B cell (primary cell): ENCODE measurements at regions not wholly inside any gene's neighbourhood (a gene's known extent, or its start where the extent isn't known, plus 50 kb on each side); places are given as distances from the start of the nearest gene placed in this dataset.

Experiments
- ATAC-seq: fragments of 200-7000 bp; cut with Tn5 transposase; one replicate; pipeline ENCODE4 v1.10.0; 2021; ENCODE audit warnings: low read depth, mild to moderate bottlenecking, moderate number of reproducible peaks, moderate library complexity
- CTCF ChIA-PET: fragments of 350-600 bp; sonication (Branson Sonifier 250); formaldehyde crosslinking; loops from one replicate; lab custom pipeline; 2021; ENCODE audit warnings: antibody characterized with exemption, inconsistent platforms; lab: Charles Lee
- POLR2A ChIA-PET: fragments of 350-600 bp; sonication (Branson Sonifier 250); formaldehyde crosslinking; loops from one replicate; lab custom pipeline; 2021; ENCODE audit warnings: antibody characterized with exemption; lab: Charles Lee
- DNase-seq: peaks from one replicate; pipeline ENCODE4 v3.0.0; 2013
- H2AFZ ChIP-seq: 2 replicates; pipeline ENCODE4 v1.6.1; 2012; ENCODE audit warnings: mild to moderate bottlenecking, low read depth, low read length; ENCODE audit not compliant: insufficient read depth, poor library complexity, severe bottlenecking
- H3K27ac ChIP-seq, 2 donors: 1 replicate in 1 of 2; 2 replicates in 1 of 2; pipeline ENCODE4 v1.5.1; 2012 to 2013; ENCODE audit warnings: low read length in 2 of 2, mild to moderate bottlenecking in 2 of 2, moderate library complexity in 1 of 2
- H3K27me3 ChIP-seq, 4 experiments: fragments of 200-600 bp in 1 of 4; sonication (generic) in 1 of 4; replicated peaks in 1 of 4; 1 replicate in 2 of 4; 2 replicates in 2 of 4; pipeline versions ENCODE4 v1.6.1 to v1.7.0; 2013 to 2016; ENCODE audit warnings: low read length in 3 of 4, mild to moderate bottlenecking in 2 of 4, mixed read lengths in 1 of 4, moderate library complexity in 1 of 4; ENCODE audit not compliant: insufficient read depth in 4 of 4, control insufficient read depth in 3 of 4; ENCODE audit errors: control extremely low read depth in 1 of 4
- H3K36me3 ChIP-seq, 2 experiments: replicated peaks in 1 of 2; 1 replicate in 1 of 2; 2 replicates in 1 of 2; pipeline versions ENCODE4 v1.6.1 to v1.7.1; 2013; ENCODE audit warnings: low read length in 1 of 2; ENCODE audit not compliant: insufficient read depth in 2 of 2, control insufficient read depth in 1 of 2; ENCODE audit errors: control extremely low read depth in 1 of 2, extremely low read depth in 1 of 2
- H3K4me1 ChIP-seq, 2 donors: fragments of 200-600 bp in 1 of 2; sonication (generic) in 1 of 2; 1 replicate in 1 of 2; 2 replicates in 1 of 2; pipeline versions ENCODE4 v1.5.1 to v1.6.1; 2013 to 2017; ENCODE audit warnings: low read length in 2 of 2; ENCODE audit not compliant: control insufficient read depth in 2 of 2, insufficient read depth in 2 of 2
- H3K4me2 ChIP-seq: replicated peaks from 2 replicates; pipeline ENCODE3; 2012; ENCODE audit warnings: mild to moderate bottlenecking, low read depth, low read length; ENCODE audit not compliant: poor library complexity, severe bottlenecking
- H3K4me3 ChIP-seq, 5 experiments: fragments of 200-600 bp in 1 of 5; sonication (generic) in 1 of 5; 1 replicate in 3 of 5; 2 replicates in 2 of 5; pipeline versions ENCODE4 v1.5.1 to v1.7.0; 2011 to 2016; ENCODE audit warnings: low read length in 4 of 5, mild to moderate bottlenecking in 4 of 5, low read depth in 2 of 5, control low read depth in 1 of 5, moderate library complexity in 1 of 5; ENCODE audit not compliant: insufficient read depth in 1 of 5; ENCODE audit errors: control extremely low read depth in 1 of 5, extremely low read depth in 1 of 5
- H3K79me2 ChIP-seq: fragments of 200-600 bp; sonication (generic); one replicate; pipeline ENCODE4 v1.6.0; 2016; ENCODE audit warnings: low read length; ENCODE audit not compliant: control insufficient read depth, insufficient read depth
- H3K9ac ChIP-seq: fragments of 200-600 bp; sonication (generic); 2 replicates; pipeline ENCODE4 v1.6.1; 2017; ENCODE audit warnings: mild to moderate bottlenecking, low read length, moderate library complexity
- H3K9me3 ChIP-seq, 3 donors: one replicate each; pipeline versions ENCODE4 v1.6.1 to v1.7.1; 2013; ENCODE audit warnings: low read length in 2 of 3; ENCODE audit not compliant: control insufficient read depth in 2 of 3, insufficient read depth in 1 of 3; ENCODE audit errors: control extremely low read depth in 1 of 3
- H4K20me1 ChIP-seq: 2 replicates; pipeline ENCODE4 v1.6.0; 2012; ENCODE audit warnings: mild to moderate bottlenecking, low read length; ENCODE audit not compliant: insufficient read depth, control insufficient read depth, poor library complexity, severe bottlenecking
- H3K27ac Mint-ChIP-seq: one replicate; pipeline ENCODE4 v1.8.0; 2021; ENCODE audit warnings: mixed read lengths
- H3K27me3 Mint-ChIP-seq: one replicate; pipeline ENCODE4 v1.8.0; 2021; ENCODE audit warnings: mixed read lengths
- H3K4me1 Mint-ChIP-seq: one replicate; pipeline ENCODE4 v1.8.0; 2021; ENCODE audit warnings: mixed read lengths
- H3K4me3 Mint-ChIP-seq: one replicate; pipeline ENCODE4 v1.8.0; 2021; ENCODE audit warnings: mixed read lengths
- H3K9me3 Mint-ChIP-seq: one replicate; pipeline ENCODE4 v1.8.0; 2022; ENCODE audit warnings: mixed read lengths; ENCODE audit not compliant: insufficient read depth
- EZH2 ChIP-seq: IDR thresholded peaks from 2 replicates; pipeline ENCODE4 v1.6.1; 2012; ENCODE audit warnings: borderline replicate concordance, low read depth, mild to moderate bottlenecking, moderate library complexity, low read length; ENCODE audit not compliant: insufficient read depth, poor library complexity, severe bottlenecking
- WGBS: methylation state at CpG from one replicate; pipeline ENCODE4 v1.1.5; 2013; ENCODE audit warnings: missing lambda C conversion rate; ENCODE audit not compliant: insufficient coverage; 5-methylcytosine and 5-hydroxymethylcytosine counted together
- intact Hi-C: fragments of 100-400 bp; cut with micrococcal nuclease; formaldehyde crosslinking; loops from one replicate; pipeline ENCODE4 v1.10.0; 2022
- TF ChIP-seq, protein P1 (sequence below): fragments of 200-600 bp; IDR thresholded peaks from one replicate; pipeline ENCODE4 v1.8.0; 2022; ENCODE audit warnings: antibody characterized with exemption, mild to moderate bottlenecking

DNA sequence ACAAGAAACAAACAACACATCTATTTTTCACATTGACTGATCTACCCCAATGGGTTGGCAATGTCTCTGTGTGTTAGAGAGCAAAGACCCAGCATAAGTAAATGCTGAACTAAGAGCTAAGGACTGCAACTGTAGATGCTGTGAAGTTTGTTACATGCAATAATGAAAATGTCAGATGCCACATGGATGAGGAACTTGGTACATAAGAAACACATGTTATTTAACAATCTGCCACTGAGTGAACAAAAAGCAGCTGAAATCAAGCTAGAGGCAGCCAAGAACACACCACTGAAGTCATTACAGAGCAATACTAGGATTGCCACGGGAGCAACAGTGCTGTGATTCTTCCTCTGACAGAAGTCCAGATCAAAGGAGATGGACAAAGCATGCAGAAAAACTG lies 389.4 kb downstream of the CDH2 start:
- H3K4me3 ChIP-seq, result no peak overlapping the region
- DNase-seq, result no peak
- no peak overlapping the region for H3K9ac ChIP-seq
- Mint-ChIP-seq H3K27ac (no peak overlapping the region), H3K9me3 (no peaks in the 10 kb centered on the region), H3K4me1 (no peaks in the 10 kb centered on the region), H3K4me3 (no peak overlapping the region), H3K27me3 (no peaks in the 10 kb centered on the region)
- no CpG with 5 or more reads among the region's 1 CpG for WGBS
- peaks cover 0 to 9% (median 0%) of the 10 kb centered on the region in 3 donors for H3K9me3 ChIP-seq
- CTCF ChIA-PET, result no interaction called here
- H3K27me3 ChIP-seq, result no peaks in the 10 kb centered on the region
- H2AFZ ChIP-seq, result no peak overlapping the region
- TF ChIP-seq, protein P1, sequence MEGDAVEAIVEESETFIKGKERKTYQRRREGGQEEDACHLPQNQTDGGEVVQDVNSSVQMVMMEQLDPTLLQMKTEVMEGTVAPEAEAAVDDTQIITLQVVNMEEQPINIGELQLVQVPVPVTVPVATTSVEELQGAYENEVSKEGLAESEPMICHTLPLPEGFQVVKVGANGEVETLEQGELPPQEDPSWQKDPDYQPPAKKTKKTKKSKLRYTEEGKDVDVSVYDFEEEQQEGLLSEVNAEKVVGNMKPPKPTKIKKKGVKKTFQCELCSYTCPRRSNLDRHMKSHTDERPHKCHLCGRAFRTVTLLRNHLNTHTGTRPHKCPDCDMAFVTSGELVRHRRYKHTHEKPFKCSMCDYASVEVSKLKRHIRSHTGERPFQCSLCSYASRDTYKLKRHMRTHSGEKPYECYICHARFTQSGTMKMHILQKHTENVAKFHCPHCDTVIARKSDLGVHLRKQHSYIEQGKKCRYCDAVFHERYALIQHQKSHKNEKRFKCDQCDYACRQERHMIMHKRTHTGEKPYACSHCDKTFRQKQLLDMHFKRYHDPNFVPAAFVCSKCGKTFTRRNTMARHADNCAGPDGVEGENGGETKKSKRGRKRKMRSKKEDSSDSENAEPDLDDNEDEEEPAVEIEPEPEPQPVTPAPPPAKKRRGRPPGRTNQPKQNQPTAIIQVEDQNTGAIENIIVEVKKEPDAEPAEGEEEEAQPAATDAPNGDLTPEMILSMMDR, result no peak
- no peak for TF ChIP-seq EZH2
- H3K4me2 ChIP-seq, result no peak overlapping the region
- no peaks in the 10 kb centered on the region for H4K20me1 ChIP-seq
- no peaks in the 10 kb centered on the region for H3K4me1 ChIP-seq
- H3K79me2 ChIP-seq, result no peaks in the 10 kb centered on the region
- ATAC-seq, result no peak
- POLR2A ChIA-PET, result no interaction called here
- H3K27ac ChIP-seq, result no peak overlapping the region
- intact Hi-C loops, result no loop called here
- no peaks in the 10 kb centered on the region for H3K36me3 ChIP-seq

DNA sequence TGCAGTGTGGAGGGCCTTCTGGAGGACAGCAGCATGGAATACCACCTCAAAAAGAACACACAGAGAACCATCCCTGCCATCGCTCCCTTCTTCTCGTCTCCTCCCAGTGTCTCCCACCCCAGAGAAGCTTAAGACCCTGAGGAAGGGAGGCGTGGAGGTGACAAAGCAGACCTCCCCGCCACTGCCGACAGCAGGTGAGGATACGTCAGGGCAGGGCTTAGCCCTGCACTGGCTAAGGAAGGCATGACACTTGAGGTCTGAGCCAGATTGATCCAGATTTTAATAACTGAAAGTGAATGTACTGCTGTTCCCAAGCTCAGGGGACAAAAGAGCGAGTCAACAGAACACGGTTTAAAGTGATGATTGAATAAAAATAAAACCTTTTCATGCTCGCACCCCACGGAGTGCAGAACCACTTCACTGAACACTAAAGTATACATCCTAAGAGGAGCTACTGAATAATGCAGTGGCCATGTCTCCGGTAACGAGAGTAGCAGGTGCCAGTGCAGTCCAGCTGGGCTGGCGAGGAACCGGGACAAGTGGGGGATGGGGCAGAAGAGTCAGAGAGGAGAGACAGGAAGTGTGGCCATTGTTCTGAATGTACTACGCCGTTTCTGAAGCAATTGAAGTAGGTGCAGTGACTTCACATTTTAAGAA lies 391.0 kb downstream of the CDH2 start:
- Histone ChIP-seq H3K9me3 (peaks cover 0 to 9% (median 0%) of the 10 kb centered on the region in 3 donors), H3K36me3 (no peaks in the 10 kb centered on the region), H3K4me2 (no peak overlapping the region), H3K9ac (no peak overlapping the region), H2AFZ (no peak overlapping the region), H3K4me1 (no peaks in the 10 kb centered on the region), H3K79me2 (no peaks in the 10 kb centered on the region), H3K4me3 (no peak overlapping the region), H3K27ac (no peak overlapping the region), H4K20me1 (no peaks in the 10 kb centered on the region), H3K27me3 (no peaks in the 10 kb centered on the region)
- WGBS, result 92% methylated on average over 12 of the region's 16 CpGs
- Mint-ChIP-seq H3K27me3 (no peaks in the 10 kb centered on the region), H3K4me3 (no peak overlapping the region), H3K9me3 (no peaks in the 10 kb centered on the region), H3K27ac (no peak overlapping the region), H3K4me1 (no peaks in the 10 kb centered on the region)
- POLR2A ChIA-PET, result no interaction called here
- no peak for DNase-seq
- no peak for TF ChIP-seq EZH2
- TF ChIP-seq, protein P1, result no peak
- CTCF ChIA-PET, result no interaction called here
- ATAC-seq, result no peak
- intact Hi-C loops, result no loop called here
